Stimulated activated CD4-positive, alpha-beta T cell treated with anti-CD3 and anti-CD28 coated beads, Interleukin-2, amount 100 ng/mL, for 4 hours (primary cell): ENCODE measurements at regions not wholly inside any gene's neighbourhood (a gene's known extent, or its start where the extent isn't known, plus 50 kb on each side); places are given as distances from the start of the nearest gene placed in this dataset.

Experiments used
- DNase-seq: peaks from one replicate; pipeline ENCODE4 v3.0.0-alpha.2; 2020; ENCODE audit warnings: low read depth

GRCh38 chr2:176544557-176544956 is 275.3 kb downstream of the MTX2 start:
- no peak for DNase-seq

- no peak for DNase-seq
Observed at GRCh38 chr2:176544991-176545956, 276.0 kb downstream of the MTX2 start.

GRCh38 chr2:176546550-176546949 is 277.3 kb downstream of the MTX2 start:
- DNase-seq, result no peak

GRCh38 chr2:176552501-176553135 is 283.4 kb downstream of the MTX2 start:
- DNase-seq, result no peak

- peak; percentile 9 for DNase-seq
Observed at GRCh38 chr2:176553685-176554100, 284.5 kb downstream of the MTX2 start.

- DNase-seq, result peak; percentile 3
Observed at GRCh38 chr2:176554101-176555048, 285.1 kb downstream of the MTX2 start.

GRCh38 chr2:176555112-176555511 is 285.9 kb downstream of the MTX2 start:
- DNase-seq, result no peak

- no peak for DNase-seq
Observed at GRCh38 chr2:176555781-176556180, 286.5 kb downstream of the MTX2 start.

GRCh38 chr2:176556373-176556772 is 287.1 kb downstream of the MTX2 start:
- no peak for DNase-seq

- no peak for DNase-seq
Observed at GRCh38 chr2:176557821-176558220, 288.6 kb downstream of the MTX2 start.

GRCh38 chr2:176558574-176559140 is 289.4 kb downstream of the MTX2 start:
- no peak for DNase-seq

- DNase-seq, result no peak
Observed at GRCh38 chr2:176560296-176560695, 291.1 kb downstream of the MTX2 start.

- no peak for DNase-seq
Observed at GRCh38 chr2:176561706-176562105, 292.5 kb downstream of the MTX2 start.

GRCh38 chr2:176562359-176563078 is 293.3 kb downstream of the MTX2 start:
- no peak for DNase-seq

GRCh38 chr2:176565641-176566323 is 296.5 kb downstream of the MTX2 start:
- no peak for DNase-seq

GRCh38 chr2:176566496-176566895 is 297.3 kb downstream of the MTX2 start:
- DNase-seq, result no peak

GRCh38 chr2:176566961-176567360 is 297.7 kb downstream of the MTX2 start:
- DNase-seq, result no peak

- DNase-seq, result no peak
Observed at GRCh38 chr2:176567361-176567760, 298.1 kb downstream of the MTX2 start.

- no peak for DNase-seq
Observed at GRCh38 chr2:176569574-176569973, 300.3 kb downstream of the MTX2 start.
